Thyroid gland (tissue), 4 donors: ENCODE measurements at regions not wholly inside any gene's neighbourhood (a gene's known extent, or its start where the extent isn't known, plus 50 kb on each side); places are given as distances from the start of the nearest gene placed in this dataset.

ENCODE experiments used
- DNase-seq, 2 donors: peaks; one replicate each; pipeline ENCODE4 v3.0.0-alpha.2; 2019
- H3K27ac ChIP-seq, 3 donors: fragments of 200-600 bp; sonication (generic); 1 replicate in 2 of 3; 2 replicates in 1 of 3; pipeline ENCODE4 v1.5.1; 2016 to 2019; ENCODE audit warnings: mild to moderate bottlenecking in 1 of 3, moderate library complexity in 1 of 3
- H3K27me3 ChIP-seq: fragments of 200-600 bp; sonication (generic); one replicate; pipeline ENCODE4 v1.5.1; 2019
- H3K36me3 ChIP-seq, 2 donors: fragments of 200-600 bp; sonication (generic); one replicate each; pipeline ENCODE4 v1.5.1; 2016 to 2019
- H3K4me1 ChIP-seq, 2 donors: fragments of 200-600 bp; sonication (generic); one replicate each; pipeline ENCODE4 v1.5.1; 2017 to 2019
- H3K4me3 ChIP-seq, 3 donors: fragments of 200-600 bp; sonication (generic); replicated peaks in 1 of 3; 1 replicate in 2 of 3; 2 replicates in 1 of 3; pipeline ENCODE4 v1.5.1; 2016; ENCODE audit warnings: mild to moderate bottlenecking in 1 of 3
- H3K9me3 ChIP-seq: fragments of 200-600 bp; sonication (generic); one replicate; pipeline ENCODE4 v1.5.1; 2017
- POLR2A ChIP-seq, 2 donors: fragments of 450-650 bp; IDR thresholded peaks; one replicate each; pipeline ENCODE4 v1.6.1; 2017; ENCODE audit warnings: antibody characterized with exemption in 2 of 2, mild to moderate bottlenecking in 2 of 2, moderate library complexity in 1 of 2
- WGBS, 2 donors: methylation state at CpG; one replicate each; pipeline ENCODE4 v1.1.5; 2017; 5-methylcytosine and 5-hydroxymethylcytosine counted together
- intact Hi-C: fragments of 100-400 bp; cut with DNase I; formaldehyde crosslinking; loops from one replicate; pipeline ENCODE4 v1.15.1; 2023
- TF ChIP-seq, protein P1 (sequence below), 6 experiments: fragments of 200-600 bp in 3 of 6; fragments of 450-650 bp in 3 of 6; sonication (generic) in 3 of 6; IDR thresholded peaks; one replicate each; pipeline ENCODE4 v1.5.1; 2016 to 2019; ENCODE audit warnings: antibody characterized with exemption in 6 of 6, mild to moderate bottlenecking in 2 of 6, inconsistent platforms in 1 of 6, moderate library complexity in 1 of 6

DNA sequence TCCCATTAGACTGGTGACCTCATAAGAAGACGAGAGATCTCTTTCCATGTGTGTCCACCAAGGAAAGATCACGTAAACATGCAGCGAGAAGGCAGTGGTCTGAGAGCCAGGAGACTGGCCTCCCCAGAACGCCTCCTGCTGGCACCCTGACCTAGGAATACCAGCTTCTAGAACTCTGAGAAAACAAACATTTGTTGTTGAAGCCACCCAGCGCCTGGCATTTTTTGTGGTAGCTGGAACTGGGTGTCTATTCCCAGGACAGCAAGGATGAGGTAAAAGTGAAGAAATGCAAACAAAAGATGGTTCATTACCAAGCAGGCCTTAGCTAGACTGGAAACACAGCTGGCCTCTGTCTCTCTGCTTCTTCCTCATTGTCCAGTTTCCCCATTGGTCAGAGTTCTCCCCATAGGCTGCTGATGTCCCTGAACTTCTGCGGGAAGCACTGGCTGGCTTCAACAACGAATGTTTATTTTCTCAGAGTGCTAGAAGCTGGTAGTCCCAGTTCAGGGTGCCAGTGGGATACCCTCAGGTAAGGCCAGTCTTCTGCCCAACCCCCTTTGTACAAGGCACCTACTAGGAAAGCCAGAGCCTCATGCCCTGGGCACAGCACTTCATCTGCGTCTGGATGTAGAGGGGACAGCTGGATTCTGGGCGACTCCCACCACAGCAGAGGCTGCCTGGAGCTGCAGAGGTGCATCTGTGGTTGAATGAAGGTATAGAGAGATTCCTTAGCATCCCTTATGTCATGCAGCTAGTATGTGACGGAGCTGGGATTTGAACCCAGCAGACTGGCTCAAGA is 304.9 kb downstream of the TCERG1L start:
- Histone ChIP-seq H3K4me1 (no peaks in the 10 kb centered on the region), H3K27ac (no peak overlapping the region), H3K36me3 (no peaks in the 10 kb centered on the region), H3K9me3 (no peaks in the 10 kb centered on the region), H3K4me3 (no peak overlapping the region), H3K27me3 (no peaks in the 10 kb centered on the region)
- no peak for DNase-seq
- 89 to 90% methylated on average over 7 to 8 of the region's 10 CpGs for WGBS, 2 donors
- intact Hi-C loops = no loop called here
- no peak for TF ChIP-seq POLR2A (IDR thresholded peaks at IDR 0.05)
- TF ChIP-seq, protein P1, sequence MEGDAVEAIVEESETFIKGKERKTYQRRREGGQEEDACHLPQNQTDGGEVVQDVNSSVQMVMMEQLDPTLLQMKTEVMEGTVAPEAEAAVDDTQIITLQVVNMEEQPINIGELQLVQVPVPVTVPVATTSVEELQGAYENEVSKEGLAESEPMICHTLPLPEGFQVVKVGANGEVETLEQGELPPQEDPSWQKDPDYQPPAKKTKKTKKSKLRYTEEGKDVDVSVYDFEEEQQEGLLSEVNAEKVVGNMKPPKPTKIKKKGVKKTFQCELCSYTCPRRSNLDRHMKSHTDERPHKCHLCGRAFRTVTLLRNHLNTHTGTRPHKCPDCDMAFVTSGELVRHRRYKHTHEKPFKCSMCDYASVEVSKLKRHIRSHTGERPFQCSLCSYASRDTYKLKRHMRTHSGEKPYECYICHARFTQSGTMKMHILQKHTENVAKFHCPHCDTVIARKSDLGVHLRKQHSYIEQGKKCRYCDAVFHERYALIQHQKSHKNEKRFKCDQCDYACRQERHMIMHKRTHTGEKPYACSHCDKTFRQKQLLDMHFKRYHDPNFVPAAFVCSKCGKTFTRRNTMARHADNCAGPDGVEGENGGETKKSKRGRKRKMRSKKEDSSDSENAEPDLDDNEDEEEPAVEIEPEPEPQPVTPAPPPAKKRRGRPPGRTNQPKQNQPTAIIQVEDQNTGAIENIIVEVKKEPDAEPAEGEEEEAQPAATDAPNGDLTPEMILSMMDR (IDR thresholded peaks at IDR 0.05) = no peak

DNA sequence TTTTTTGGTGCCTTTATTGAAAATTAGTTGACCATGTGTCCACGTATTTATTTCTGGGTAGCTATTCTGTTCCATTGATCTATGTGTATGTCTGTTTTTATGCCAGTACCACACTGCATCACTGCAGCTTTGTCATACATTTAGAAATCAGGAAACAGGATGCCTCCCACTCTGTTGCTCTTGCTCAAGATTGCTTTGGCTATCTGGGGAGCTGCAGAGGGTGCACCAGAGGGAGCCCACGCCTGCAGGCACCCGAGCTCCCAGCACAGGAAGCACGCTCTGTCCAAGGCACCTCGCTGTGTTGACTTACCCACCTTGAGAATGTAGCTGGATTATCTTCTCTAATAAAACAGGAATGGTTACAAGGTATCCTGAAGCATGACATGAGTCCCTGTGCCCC is 301.7 kb downstream of the TCERG1L start:
- no peaks in the 10 kb centered on the region for H3K27me3 ChIP-seq
- H3K4me1 ChIP-seq = no peaks in the 10 kb centered on the region
- no peak overlapping the region for H3K4me3 ChIP-seq
- 67 to 76% methylated on average over 5 of the region's 5 CpGs for WGBS, 2 donors
- H3K36me3 ChIP-seq = no peaks in the 10 kb centered on the region
- DNase-seq = no peak
- no peaks in the 10 kb centered on the region for H3K9me3 ChIP-seq
- no peak overlapping the region for H3K27ac ChIP-seq
- intact Hi-C loops = no loop called here
- no peak for TF ChIP-seq POLR2A (IDR thresholded peaks at IDR 0.05)
- TF ChIP-seq, protein P1 (IDR thresholded peaks at IDR 0.05) = no peak

DNA sequence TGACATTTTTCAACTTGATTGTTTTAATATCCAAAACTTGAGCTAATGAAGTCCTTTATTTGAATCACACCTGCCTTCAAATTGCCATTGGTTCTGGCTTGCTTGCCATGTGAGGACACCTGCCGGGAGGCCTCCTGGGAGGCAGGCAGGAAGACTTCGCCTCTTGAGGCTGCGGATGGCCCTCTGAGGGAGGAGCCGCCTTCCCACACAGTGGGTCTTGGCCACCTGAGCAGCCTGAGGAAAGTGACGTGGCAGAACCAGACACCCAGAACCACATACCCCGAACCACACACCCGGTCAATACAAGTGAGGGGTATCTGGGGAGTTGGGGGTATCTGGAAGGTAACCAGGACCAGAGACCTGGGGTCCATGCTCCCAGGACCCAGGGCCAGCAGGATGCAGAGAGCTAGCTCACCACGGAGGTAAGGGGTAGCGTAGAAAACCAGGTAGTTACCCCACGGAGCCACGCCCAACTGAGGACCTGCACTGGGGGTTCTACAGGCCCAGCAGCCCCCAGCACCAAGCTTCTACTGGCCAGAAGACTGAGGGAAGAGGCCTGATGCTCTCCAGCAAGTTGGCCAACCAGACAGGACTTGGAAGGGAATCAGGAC is 300.5 kb downstream of the TCERG1L start:
- Histone ChIP-seq H3K9me3 (no peaks in the 10 kb centered on the region), H3K27ac (no peak overlapping the region), H3K27me3 (no peaks in the 10 kb centered on the region), H3K4me3 (no peak overlapping the region), H3K36me3 (no peaks in the 10 kb centered on the region), H3K4me1 (no peaks in the 10 kb centered on the region)
- DNase-seq = no peak
- no peak for TF ChIP-seq POLR2A (IDR thresholded peaks at IDR 0.05)
- TF ChIP-seq, protein P1 (IDR thresholded peaks at IDR 0.05) = no peak
- intact Hi-C loops = no loop called here
- WGBS, 2 donors = 88 to 94% methylated on average over 9 to 11 of the region's 11 CpGs

DNA sequence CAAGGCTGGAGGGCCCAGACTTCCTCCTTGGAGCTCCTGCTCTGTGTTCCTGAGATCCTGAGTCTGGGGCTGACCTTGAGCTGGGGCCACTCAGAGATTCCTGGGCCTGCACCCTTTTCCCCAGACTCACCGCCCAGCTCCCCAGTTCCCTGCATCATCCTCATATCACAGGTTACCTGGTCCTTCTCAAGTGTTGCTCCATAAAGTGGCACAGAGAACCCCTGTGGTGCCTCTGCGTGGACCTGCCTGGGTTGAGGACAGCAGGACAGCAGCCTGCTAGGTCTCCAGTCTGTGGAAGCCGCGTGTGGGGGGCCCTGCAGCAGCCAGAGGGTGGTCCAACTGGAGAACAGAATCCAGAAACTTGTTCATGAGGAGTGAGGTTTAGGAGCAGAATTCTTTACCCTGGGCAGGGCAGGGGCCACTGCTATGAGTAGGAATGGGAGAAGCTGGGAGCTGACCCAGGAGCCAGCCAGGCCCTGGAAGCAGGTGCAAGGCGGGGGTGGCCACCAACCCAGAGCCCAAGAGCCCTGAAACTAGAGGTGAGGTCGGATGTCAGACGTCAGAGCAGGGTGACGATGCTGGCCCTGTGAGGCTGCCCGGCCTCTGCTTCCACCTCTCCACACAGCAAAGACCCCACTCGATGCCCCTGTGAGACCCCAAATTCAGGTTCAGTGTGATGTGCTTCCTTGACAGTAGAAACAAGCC is 299.4 kb downstream of the TCERG1L start:
- no peak for DNase-seq
- intact Hi-C loops = no loop called here
- Histone ChIP-seq H3K4me3 (no peak overlapping the region), H3K36me3 (no peaks in the 10 kb centered on the region), H3K27me3 (no peaks in the 10 kb centered on the region), H3K4me1 (no peaks in the 10 kb centered on the region), H3K9me3 (no peaks in the 10 kb centered on the region), H3K27ac (no peak overlapping the region)
- WGBS, 2 donors = 92 to 94% methylated on average over 10 of the region's 10 CpGs
- TF ChIP-seq, protein P1 (IDR thresholded peaks at IDR 0.05) = no peak
- no peak for TF ChIP-seq POLR2A (IDR thresholded peaks at IDR 0.05)

DNA sequence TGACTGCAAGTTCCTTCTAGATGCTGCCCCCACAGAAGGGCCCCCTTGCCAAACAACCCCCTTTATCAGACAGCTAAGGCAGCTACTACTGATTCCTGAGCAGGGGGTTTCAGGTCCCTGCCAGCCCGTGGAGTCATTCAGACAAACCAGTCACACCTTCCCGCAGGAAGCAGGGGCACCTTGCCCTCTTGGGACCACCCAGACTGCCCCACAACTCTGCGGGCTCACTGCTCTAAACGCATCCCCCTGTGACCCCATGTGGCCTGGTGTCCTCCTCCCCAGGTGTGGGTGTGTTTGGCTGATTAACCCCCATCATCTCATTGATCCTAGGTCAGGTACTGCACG is 298.9 kb downstream of the TCERG1L start:
- H3K27ac ChIP-seq = no peak overlapping the region
- H3K36me3 ChIP-seq = no peaks in the 10 kb centered on the region
- H3K27me3 ChIP-seq = no peaks in the 10 kb centered on the region
- H3K4me3 ChIP-seq = no peak overlapping the region
- no peak for DNase-seq
- 65 to 77% methylated on average over 5 of the region's 5 CpGs for WGBS, 2 donors
- TF ChIP-seq, protein P1 (IDR thresholded peaks at IDR 0.05) = no peak
- no peak for TF ChIP-seq POLR2A (IDR thresholded peaks at IDR 0.05)
- intact Hi-C loops = no loop called here
- H3K9me3 ChIP-seq = no peaks in the 10 kb centered on the region
- no peaks in the 10 kb centered on the region for H3K4me1 ChIP-seq
